ENCODE measurements at regions not wholly inside any gene's neighbourhood (a gene's known extent, or its start where the extent isn't known, plus 50 kb on each side); places are given as distances from the start of the nearest gene placed in this dataset.

DNA sequence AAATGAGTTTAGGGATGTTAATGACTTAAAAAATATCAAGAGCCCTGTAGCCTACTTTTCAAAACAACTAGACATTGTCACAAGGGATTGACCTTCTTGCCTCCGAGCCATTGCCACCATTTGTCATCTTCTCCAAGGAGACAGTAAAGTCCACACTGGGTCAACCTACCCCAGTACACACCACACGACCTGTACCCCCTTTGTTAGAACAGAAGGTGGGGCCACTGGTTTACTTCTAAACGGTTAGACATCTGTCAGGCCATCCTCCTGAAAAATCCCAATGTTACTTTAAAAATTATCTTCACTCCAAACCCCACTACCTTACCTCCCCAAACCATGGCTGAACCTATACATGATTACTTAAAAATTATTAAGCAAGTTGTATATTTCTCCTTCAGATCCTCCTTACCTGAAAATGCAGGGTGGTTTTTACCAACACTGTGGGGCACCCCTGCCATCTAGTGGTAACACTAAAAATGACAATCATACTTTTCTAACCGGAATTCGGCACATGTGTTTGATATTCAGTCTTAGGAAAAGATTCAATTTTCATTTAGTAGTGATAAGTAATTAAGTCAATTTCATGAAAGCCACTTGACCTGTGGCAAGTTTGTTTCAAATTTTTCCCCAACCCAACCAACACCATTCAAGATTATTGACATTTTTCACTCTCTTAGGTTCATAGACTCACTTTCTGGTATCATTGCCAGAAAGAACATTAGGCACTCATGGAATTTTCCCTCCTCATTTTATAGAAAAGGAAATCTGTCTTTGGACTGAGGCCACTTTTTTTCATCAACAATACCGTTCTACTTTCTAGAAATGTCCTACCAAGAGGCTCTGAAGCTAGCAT, 265.3 kb upstream of the PKDCC start:
- TF ChIP-seq, protein P1, sequence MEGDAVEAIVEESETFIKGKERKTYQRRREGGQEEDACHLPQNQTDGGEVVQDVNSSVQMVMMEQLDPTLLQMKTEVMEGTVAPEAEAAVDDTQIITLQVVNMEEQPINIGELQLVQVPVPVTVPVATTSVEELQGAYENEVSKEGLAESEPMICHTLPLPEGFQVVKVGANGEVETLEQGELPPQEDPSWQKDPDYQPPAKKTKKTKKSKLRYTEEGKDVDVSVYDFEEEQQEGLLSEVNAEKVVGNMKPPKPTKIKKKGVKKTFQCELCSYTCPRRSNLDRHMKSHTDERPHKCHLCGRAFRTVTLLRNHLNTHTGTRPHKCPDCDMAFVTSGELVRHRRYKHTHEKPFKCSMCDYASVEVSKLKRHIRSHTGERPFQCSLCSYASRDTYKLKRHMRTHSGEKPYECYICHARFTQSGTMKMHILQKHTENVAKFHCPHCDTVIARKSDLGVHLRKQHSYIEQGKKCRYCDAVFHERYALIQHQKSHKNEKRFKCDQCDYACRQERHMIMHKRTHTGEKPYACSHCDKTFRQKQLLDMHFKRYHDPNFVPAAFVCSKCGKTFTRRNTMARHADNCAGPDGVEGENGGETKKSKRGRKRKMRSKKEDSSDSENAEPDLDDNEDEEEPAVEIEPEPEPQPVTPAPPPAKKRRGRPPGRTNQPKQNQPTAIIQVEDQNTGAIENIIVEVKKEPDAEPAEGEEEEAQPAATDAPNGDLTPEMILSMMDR (IDR thresholded peaks at IDR 0.05): peak; percentile 97
- TF ChIP-seq EP300 (IDR thresholded peaks at IDR 0.05): no peak
- TF ChIP-seq ESRRA (IDR thresholded peaks at IDR 0.05; ENCODE audit: borderline replicate concordance, low read length): no peak
- no peak for TF ChIP-seq POLR2A (IDR thresholded peaks at IDR 0.05; ENCODE audit: low read length)
- no peak for TF ChIP-seq RNF2 (IDR thresholded peaks at IDR 0.05; ENCODE audit: borderline replicate concordance, low read depth)
- no peak for TF ChIP-seq TFCP2L1 (CRISPR knock-in tag; IDR thresholded peaks at IDR 0.05)

Measured in A549 (cell line).